Fibroblast of mammary gland (primary cell): ENCODE measurements at regions not wholly inside any gene's neighbourhood (a gene's known extent, or its start where the extent isn't known, plus 50 kb on each side); places are given as distances from the start of the nearest gene placed in this dataset.

Experiments
- DNase-seq: peaks from one replicate; pipeline ENCODE4 v3.0.0-alpha.2; 2010; ENCODE audit warnings: low read depth
- H3K4me3 ChIP-seq: 2 replicates; pipeline ENCODE4 v1.5.1; 2011; ENCODE audit warnings: low read depth, mild to moderate bottlenecking, low read length, moderate library complexity; ENCODE audit not compliant: control insufficient read depth
- TF ChIP-seq, protein P1 (sequence below): conservative IDR thresholded peaks from 2 replicates; pipeline ENCODE4 v1.5.1; 2011; ENCODE audit warnings: low read depth, low read length, inconsistent platforms; ENCODE audit not compliant: control insufficient read depth, insufficient read depth

DNA sequence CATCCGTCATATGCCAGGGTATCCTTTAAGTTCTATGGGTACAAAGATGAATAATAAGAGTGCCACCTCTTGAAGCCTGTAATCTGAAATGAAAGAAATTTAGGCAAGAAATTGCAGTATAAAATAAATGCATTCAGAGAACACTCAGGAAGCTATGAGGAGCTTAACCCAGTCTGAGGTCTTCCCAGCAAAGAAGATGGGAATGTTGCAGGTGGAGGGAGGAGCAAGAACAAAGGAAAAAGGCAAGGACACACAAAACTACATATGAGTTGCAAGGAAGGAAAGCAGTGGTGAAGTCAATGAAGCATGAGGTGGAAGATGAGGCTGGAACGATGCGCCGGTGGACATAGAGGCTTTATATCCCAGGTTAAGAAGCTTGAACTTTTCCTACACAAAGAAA is 67.0 kb upstream of the DST start:
- no peak for DNase-seq
- no peak overlapping the region for H3K4me3 ChIP-seq
- TF ChIP-seq, protein P1, sequence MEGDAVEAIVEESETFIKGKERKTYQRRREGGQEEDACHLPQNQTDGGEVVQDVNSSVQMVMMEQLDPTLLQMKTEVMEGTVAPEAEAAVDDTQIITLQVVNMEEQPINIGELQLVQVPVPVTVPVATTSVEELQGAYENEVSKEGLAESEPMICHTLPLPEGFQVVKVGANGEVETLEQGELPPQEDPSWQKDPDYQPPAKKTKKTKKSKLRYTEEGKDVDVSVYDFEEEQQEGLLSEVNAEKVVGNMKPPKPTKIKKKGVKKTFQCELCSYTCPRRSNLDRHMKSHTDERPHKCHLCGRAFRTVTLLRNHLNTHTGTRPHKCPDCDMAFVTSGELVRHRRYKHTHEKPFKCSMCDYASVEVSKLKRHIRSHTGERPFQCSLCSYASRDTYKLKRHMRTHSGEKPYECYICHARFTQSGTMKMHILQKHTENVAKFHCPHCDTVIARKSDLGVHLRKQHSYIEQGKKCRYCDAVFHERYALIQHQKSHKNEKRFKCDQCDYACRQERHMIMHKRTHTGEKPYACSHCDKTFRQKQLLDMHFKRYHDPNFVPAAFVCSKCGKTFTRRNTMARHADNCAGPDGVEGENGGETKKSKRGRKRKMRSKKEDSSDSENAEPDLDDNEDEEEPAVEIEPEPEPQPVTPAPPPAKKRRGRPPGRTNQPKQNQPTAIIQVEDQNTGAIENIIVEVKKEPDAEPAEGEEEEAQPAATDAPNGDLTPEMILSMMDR, result no peak

DNA sequence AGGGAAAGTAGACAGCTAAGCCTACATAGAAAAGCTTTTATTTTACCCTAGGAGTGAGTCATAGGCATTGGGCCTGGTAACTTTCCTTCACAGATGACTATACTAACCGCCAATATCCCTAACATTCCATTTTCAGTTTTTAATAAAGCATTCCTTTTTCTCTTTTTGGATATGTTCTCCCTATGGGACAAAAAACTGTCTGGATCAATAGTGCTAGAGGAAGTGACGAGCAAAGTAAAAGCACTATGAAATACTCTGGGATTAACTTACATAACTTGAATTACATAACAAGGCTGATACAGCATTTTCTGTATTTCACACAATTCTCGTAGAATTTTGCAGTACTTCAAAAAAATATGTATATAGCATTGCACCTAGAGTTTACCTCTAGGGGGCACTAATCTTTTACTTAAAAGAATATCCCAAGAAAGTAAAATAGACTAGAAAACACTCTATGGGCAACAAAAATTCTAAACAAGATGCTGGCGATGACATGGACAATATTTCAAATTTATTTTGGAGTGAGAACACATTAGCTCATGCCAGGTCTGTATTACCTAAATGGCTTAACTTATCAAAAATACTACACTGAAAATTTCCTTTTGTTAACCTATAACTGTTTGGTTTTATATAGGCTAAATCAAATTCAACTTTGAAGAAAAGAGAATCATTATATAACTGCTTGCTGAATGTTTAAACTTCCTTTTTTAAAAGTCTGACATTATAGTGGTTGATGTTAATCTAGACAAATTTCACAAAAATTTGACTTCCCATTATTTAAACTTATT is 66.3 kb upstream of the DST start:
- no peak overlapping the region for H3K4me3 ChIP-seq
- TF ChIP-seq, protein P1, result peak; percentile 54
- DNase-seq, result peak; percentile 81

DNA sequence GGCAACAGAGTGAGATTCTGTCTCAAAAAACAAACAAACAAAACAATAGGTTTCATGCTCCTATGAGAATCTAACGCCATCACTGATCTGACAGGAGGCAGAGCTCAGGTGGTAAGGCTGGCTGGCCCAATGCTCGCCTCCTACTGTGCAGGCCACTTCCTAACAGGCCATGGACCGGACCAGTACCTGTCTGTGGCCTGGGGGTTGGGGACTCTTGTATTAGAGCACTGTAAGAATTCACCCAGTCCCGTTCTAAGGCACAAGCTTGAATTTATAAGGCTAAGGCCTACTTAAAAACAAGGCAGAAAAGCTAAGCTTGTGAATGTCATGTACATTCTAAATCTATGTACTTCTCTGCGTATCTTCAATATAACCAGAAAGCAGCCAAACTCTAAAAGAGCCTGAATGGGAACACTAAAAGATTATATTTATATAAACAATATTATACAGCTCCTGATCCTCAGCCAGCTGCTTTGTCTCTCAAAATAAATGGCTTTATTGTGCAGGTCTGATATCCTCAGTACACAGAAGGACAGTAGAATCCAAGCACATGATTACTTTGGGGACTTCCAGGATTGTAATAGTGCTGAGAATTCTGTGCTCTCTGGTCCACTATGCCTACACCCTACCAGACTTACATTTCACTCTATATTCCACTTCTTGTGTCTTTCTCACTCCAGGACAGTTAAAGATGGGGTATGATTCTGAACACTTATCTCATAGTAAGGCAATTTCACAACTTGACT is 64.5 kb upstream of the DST start:
- TF ChIP-seq, protein P1, result no peak
- no peak for DNase-seq
- no peak overlapping the region for H3K4me3 ChIP-seq

DNA sequence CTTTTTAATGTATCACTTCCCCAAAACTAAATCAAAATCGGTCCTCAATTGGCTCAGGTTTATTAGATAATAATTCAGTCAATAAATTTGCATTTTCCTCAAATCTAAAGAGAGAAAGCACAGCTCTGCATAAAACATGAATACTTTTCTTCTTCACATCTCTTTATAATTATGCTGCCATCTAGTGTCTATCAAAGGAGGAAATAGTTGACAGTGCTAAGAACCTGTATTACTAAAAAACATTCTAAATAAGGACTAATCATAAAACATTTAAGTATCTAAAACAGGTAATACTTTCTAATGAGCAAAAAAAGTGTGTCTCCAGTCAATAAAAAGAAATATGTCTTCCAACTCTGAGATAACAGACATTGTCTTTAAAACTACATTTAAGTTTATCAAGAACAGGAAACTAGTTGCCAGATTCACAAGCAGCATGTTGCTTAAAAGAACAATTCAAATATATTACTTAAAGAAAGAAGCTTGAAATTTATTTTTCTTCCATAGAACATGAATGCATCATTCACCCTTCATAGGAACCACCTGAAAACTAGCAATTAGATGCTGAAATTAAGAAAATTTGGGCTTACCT is 56.5 kb upstream of the DST start:
- DNase-seq, result peak; percentile 54
- TF ChIP-seq, protein P1, result peak; percentile 43
- no peak overlapping the region for H3K4me3 ChIP-seq

DNA sequence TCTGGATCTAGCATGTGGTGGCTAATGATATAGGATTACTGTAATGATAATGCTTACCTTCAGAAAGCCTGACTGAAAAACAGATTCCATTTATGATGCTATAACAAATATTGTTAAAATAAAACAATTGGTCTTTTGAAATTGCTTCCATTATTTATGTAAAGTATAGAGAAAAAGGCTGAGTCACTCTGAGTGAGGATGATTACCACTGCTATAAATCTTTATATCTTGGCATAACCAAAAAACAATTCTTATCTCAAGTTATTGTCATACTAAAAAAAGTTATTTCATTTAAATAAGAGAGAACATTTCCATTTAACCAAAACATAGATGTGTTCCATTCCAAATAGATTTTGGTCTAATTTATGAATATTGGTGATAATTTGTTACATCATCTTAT is 53.0 kb upstream of the DST start:
- TF ChIP-seq, protein P1, result no peak
- no peak overlapping the region for H3K4me3 ChIP-seq
- DNase-seq, result peak; percentile 33

DNA sequence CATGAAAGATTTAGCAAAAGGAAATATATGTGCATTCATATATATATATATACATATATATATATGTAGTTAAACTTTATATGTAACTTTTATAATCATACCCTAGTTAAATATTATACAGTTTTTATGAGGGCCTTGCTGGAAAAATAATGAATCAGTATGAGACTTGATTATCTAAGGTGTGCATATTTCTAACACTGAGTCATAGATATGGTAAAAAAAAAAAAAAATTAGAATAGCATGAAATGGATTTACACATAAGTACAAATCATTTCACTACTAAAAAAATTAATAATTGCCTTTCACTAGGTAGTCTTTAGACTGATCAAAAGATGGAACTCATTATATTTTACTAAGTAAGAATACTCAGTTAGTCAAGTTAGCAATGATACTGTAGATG is 51.3 kb upstream of the DST start:
- DNase-seq, result no peak
- no peak overlapping the region for H3K4me3 ChIP-seq
- TF ChIP-seq, protein P1, result no peak
